Esophagus muscularis mucosa (tissue), 4 donors: ENCODE measurements at regions not wholly inside any gene's neighbourhood (a gene's known extent, or its start where the extent isn't known, plus 50 kb on each side); places are given as distances from the start of the nearest gene placed in this dataset.

Experiments
- DNase-seq: peaks from one replicate; pipeline ENCODE4 v3.0.0-alpha.2; 2017; ENCODE audit errors: extremely low spot score
- H3K27ac ChIP-seq, 4 donors: fragments of 200-600 bp; sonication (generic); replicated peaks in 1 of 4; 1 replicate in 3 of 4; 2 replicates in 1 of 4; pipeline ENCODE4 v1.5.1; 2016 to 2019; ENCODE audit warnings: mild to moderate bottlenecking in 1 of 4
- H3K27me3 ChIP-seq, 4 donors: fragments of 200-600 bp; sonication (generic); one replicate each; pipeline versions ENCODE4 v1.5.1 to v1.6.0; 2016 to 2019
- H3K36me3 ChIP-seq, 4 donors: fragments of 200-600 bp; sonication (generic); one replicate each; pipeline ENCODE4 v1.5.1; 2016 to 2019
- H3K4me1 ChIP-seq, 4 donors: fragments of 200-600 bp; sonication (generic); one replicate each; pipeline ENCODE4 v1.5.1; 2016 to 2019
- H3K4me3 ChIP-seq, 4 donors: fragments of 200-600 bp; sonication (generic); 1 replicate in 2 of 4; 2 replicates in 2 of 4; pipeline ENCODE4 v1.5.1; 2016 to 2019; ENCODE audit warnings: mild to moderate bottlenecking in 4 of 4, moderate library complexity in 1 of 4
- H3K9me3 ChIP-seq, 4 donors: fragments of 200-600 bp; sonication (generic); 1 replicate in 3 of 4; 2 replicates in 1 of 4; pipeline ENCODE4 v1.5.1; 2016 to 2019
- CTCF ChIP-seq, 3 experiments: fragments of 200-600 bp in 2 of 3; fragments of 450-650 bp in 1 of 3; sonication (generic) in 2 of 3; IDR thresholded peaks; one replicate each; pipeline ENCODE4 v1.5.1; 2017 to 2019; ENCODE audit warnings: antibody characterized with exemption in 3 of 3, mild to moderate bottlenecking in 2 of 3, moderate library complexity in 1 of 3
- EP300 ChIP-seq: sonication (generic); formaldehyde crosslinking; IDR thresholded peaks from one replicate; pipeline ENCODE4 v1.6.1; 2017; ENCODE audit warnings: antibody characterized with exemption
- POLR2A ChIP-seq: fragments of 450-650 bp; IDR thresholded peaks from one replicate; pipeline ENCODE4 v1.6.1; 2017; ENCODE audit warnings: antibody characterized with exemption, moderate library complexity, mild to moderate bottlenecking, low read depth
- POLR2AphosphoS5 ChIP-seq, 2 donors: sonication (generic); formaldehyde crosslinking; IDR thresholded peaks; one replicate each; pipeline ENCODE4 v1.6.1; 2017; ENCODE audit warnings: antibody characterized with exemption in 2 of 2
- WGBS: methylation state at CpG from one replicate; pipeline ENCODE4 v1.1.5; 2018; 5-methylcytosine and 5-hydroxymethylcytosine counted together
- intact Hi-C: fragments of 100-400 bp; cut with DNase I; formaldehyde crosslinking; loops from one replicate; pipeline ENCODE4 v1.15.1; 2023

DNA sequence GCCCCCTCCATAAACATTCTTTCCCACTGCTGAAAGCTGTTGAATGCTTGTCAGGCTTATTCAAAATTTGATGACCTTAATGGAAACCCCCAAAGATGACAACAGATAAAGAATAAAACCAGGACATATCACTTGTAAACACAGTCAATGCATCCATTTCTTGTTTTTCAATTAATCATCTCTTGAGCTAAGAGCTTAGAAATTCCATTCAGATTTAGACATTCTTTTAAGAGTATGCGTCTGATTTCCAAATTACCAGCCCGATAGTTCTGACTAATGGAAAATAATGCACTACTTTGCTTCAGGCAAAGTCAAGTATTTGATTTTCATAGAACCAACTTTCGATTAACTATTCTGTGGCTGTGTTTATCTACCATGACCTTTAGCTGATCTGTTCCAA is 100.6 kb upstream of the RUNX1 start:
- WGBS = 72% methylated on average over 3 of the region's 3 CpGs
- intact Hi-C loops = no loop called here
- no peaks in the 10 kb centered on the region for H3K9me3 ChIP-seq
- no peak for TF ChIP-seq POLR2AphosphoS5 (IDR thresholded peaks at IDR 0.05)
- no peak for TF ChIP-seq POLR2A
- TF ChIP-seq CTCF (IDR thresholded peaks at IDR 0.05) = no peak
- no peak for TF ChIP-seq EP300
- no peak overlapping the region for H3K4me3 ChIP-seq
- no peak overlapping the region for H3K27ac ChIP-seq
- no peak for DNase-seq
- peaks cover 0 to 11% (median 0%) of the 10 kb centered on the region in 4 donors for H3K27me3 ChIP-seq
- no peaks in the 10 kb centered on the region for H3K4me1 ChIP-seq
- H3K36me3 ChIP-seq = no peaks in the 10 kb centered on the region

DNA sequence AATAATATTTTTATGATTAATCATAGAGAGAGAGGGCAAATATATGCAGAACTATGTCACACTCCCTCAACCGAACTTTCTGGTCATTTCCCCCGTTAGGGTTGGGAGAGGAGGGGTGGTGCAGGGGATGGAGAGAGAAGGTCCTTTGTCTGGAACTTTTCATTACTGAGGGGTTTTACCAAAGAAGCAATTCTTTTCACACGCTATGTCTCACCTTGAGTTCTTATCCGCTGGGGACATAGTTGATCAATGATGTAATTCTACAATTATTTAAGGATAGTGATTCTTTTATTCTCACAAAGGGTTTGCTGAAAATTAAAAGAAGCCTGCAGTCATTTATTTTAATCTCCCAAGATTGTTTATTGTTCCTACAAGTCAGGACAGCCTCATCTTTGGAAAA is 98.3 kb upstream of the RUNX1 start:
- TF ChIP-seq EP300 (no peak), POLR2AphosphoS5 (IDR thresholded peaks at IDR 0.05) (no peak), POLR2A (no peak), CTCF (IDR thresholded peaks at IDR 0.05) (no peak)
- peak; percentile 19 for DNase-seq
- no peak overlapping the region for H3K27ac ChIP-seq
- 80% methylated on average over 4 of the region's 4 CpGs for WGBS
- no peaks in the 10 kb centered on the region for H3K4me1 ChIP-seq
- no peak overlapping the region for H3K4me3 ChIP-seq
- no peaks in the 10 kb centered on the region for H3K9me3 ChIP-seq
- intact Hi-C loops = no loop called here
- H3K27me3 ChIP-seq = peaks cover 0 to 11% (median 0%) of the 10 kb centered on the region in 4 donors
- H3K36me3 ChIP-seq = no peaks in the 10 kb centered on the region

DNA sequence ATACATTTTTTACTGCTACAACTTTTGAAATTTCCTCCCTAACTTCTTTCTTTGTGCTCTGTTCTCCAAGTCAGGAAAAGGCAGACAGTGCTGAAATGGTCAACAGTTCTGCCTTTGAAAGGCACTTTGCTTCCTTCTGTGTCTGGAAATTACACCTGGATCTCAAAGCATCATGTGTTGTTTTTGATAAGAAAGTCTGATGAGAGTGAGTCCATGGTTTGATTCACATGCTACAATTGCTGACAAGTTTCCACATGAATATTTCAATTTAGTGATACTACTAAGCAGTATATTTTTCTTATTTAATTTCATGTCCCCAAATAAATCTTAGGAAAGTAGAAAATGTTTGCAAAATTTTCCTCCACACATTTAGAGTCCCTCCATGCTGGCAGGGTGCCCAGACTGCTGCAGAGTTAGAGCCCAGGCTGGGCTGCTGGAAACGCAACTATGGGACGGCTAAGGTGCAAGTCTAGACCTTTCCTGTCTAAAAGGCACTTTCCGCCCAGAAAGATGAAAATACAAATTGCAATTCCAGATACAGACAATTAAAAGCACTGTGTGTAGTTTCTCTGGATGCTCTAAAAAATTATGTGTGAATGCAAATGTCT is 96.6 kb upstream of the RUNX1 start:
- Histone ChIP-seq H3K27me3 (peaks cover 0 to 11% (median 0%) of the 10 kb centered on the region in 4 donors), H3K27ac (no peak overlapping the region), H3K36me3 (no peaks in the 10 kb centered on the region), H3K9me3 (no peaks in the 10 kb centered on the region), H3K4me3 (no peak overlapping the region), H3K4me1 (no peaks in the 10 kb centered on the region)
- TF ChIP-seq POLR2AphosphoS5 (IDR thresholded peaks at IDR 0.05) (no peak), EP300 (no peak), CTCF (IDR thresholded peaks at IDR 0.05) (no peak), POLR2A (no peak)
- DNase-seq = peak; percentile 24
- intact Hi-C loops = no loop called here
- WGBS = 49% methylated on average over 3 of the region's 3 CpGs

- TF ChIP-seq POLR2AphosphoS5 (IDR thresholded peaks at IDR 0.05) (no peak), POLR2A (no peak), CTCF (IDR thresholded peaks at IDR 0.05) (no peak), EP300 (no peak)
- H3K4me3 ChIP-seq = no peak overlapping the region
- intact Hi-C loops = no loop called here
- H3K36me3 ChIP-seq = no peaks in the 10 kb centered on the region
- peaks cover 0 to 11% (median 0%) of the 10 kb centered on the region in 4 donors for H3K27me3 ChIP-seq
- H3K4me1 ChIP-seq = no peaks in the 10 kb centered on the region
- WGBS = 89% methylated on average over 2 of the region's 2 CpGs
- no peaks in the 10 kb centered on the region for H3K9me3 ChIP-seq
- H3K27ac ChIP-seq = no peak overlapping the region
- DNase-seq = no peak
These were observed 95.9 kb upstream of the RUNX1 start for GRCh38 chr21:35144978-35145377.
